ENCODE measurements at regions not wholly inside any gene's neighbourhood (a gene's known extent, or its start where the extent isn't known, plus 50 kb on each side); places are given as distances from the start of the nearest gene placed in this dataset.

GRCh38 chr15:62566248-62566647, 401.2 kb upstream of the C2CD4B start:
- no peak for DNase-seq
- Histone ChIP-seq H4K20me1 (ENCODE audit: control insufficient read depth, insufficient read depth, low read length, poor library complexity, severe bottlenecking) (no peaks in the 10 kb centered on the region), H3K79me2 (ENCODE audit: control insufficient read depth, insufficient read depth, low read length) (no peaks in the 10 kb centered on the region), H3K9ac (ENCODE audit: low read length) (no peak overlapping the region), H3K4me1 (ENCODE audit: control insufficient read depth in 2 of 2, insufficient read depth in 2 of 2, low read length in 2 of 2) (no peaks in the 10 kb centered on the region), H3K36me3 (replicated peaks in 1 of 2; ENCODE audit: control extremely low read depth in 1 of 2, control insufficient read depth in 1 of 2, extremely low read depth in 1 of 2, insufficient read depth in 2 of 2, low read length in 1 of 2) (no peaks in the 10 kb centered on the region), H3K9me3 (ENCODE audit: control extremely low read depth in 1 of 3, control insufficient read depth in 2 of 3, insufficient read depth in 1 of 3, low read length in 2 of 3) (peaks cover 0 to 4% (median 0%) of the 10 kb centered on the region in 3 donors), H2AFZ (ENCODE audit: insufficient read depth, low read depth, low read length, poor library complexity, severe bottlenecking) (no peak overlapping the region), H3K27ac (ENCODE audit: low read length in 2 of 2) (no peak overlapping the region), H3K4me2 (replicated peaks; ENCODE audit: low read depth, low read length, poor library complexity, severe bottlenecking) (no peak overlapping the region), H3K4me3 (ENCODE audit: control extremely low read depth in 1 of 5, extremely low read depth in 1 of 5, insufficient read depth in 1 of 5, low read depth in 2 of 5, low read length in 4 of 5) (no peak overlapping the region), H3K27me3 (replicated peaks in 1 of 4; ENCODE audit: control extremely low read depth in 1 of 4, control insufficient read depth in 3 of 4, insufficient read depth in 4 of 4, low read length in 3 of 4) (no peaks in the 10 kb centered on the region)
- TF ChIP-seq CTCF (IDR thresholded peaks at IDR 0.05): no peak
- TF ChIP-seq EZH2 (IDR thresholded peaks at IDR 0.05; ENCODE audit: borderline replicate concordance, insufficient read depth, low read depth, low read length, poor library complexity, severe bottlenecking): no peak
- Mint-ChIP-seq H3K27me3 (peaks cover 38% of the 10 kb centered on the region), H3K4me1 (no peaks in the 10 kb centered on the region), H3K4me3 (no peak overlapping the region), H3K9me3 (ENCODE audit: insufficient read depth) (no peaks in the 10 kb centered on the region), H3K27ac (no peak overlapping the region)
- WGBS (ENCODE audit: insufficient coverage): 87% methylated on average over 5 of the region's 5 CpGs
- intact Hi-C loops (cut with micrococcal nuclease): no loop called here
- ATAC-seq (ENCODE audit: low read depth): no peak
- POLR2A ChIA-PET: no interaction called here
- CTCF ChIA-PET: no interaction called here

- H3K27ac ChIP-seq (ENCODE audit: low read length in 2 of 2): no peak overlapping the region
- no peaks in the 10 kb centered on the region for H3K4me1 Mint-ChIP-seq
- CTCF ChIA-PET: no interaction called here
- no peaks in the 10 kb centered on the region for H3K79me2 ChIP-seq (ENCODE audit: control insufficient read depth, insufficient read depth, low read length)
- peaks cover 0 to 4% (median 0%) of the 10 kb centered on the region in 3 donors for H3K9me3 ChIP-seq (ENCODE audit: control extremely low read depth in 1 of 3, control insufficient read depth in 2 of 3, insufficient read depth in 1 of 3, low read length in 2 of 3)
- intact Hi-C loops (cut with micrococcal nuclease): no loop called here
- no peaks in the 10 kb centered on the region for H3K4me1 ChIP-seq (ENCODE audit: control insufficient read depth in 2 of 2, insufficient read depth in 2 of 2, low read length in 2 of 2)
- DNase-seq: no peak
- WGBS (ENCODE audit: insufficient coverage): 97% methylated on average over 7 of the region's 9 CpGs
- H3K27me3 ChIP-seq (replicated peaks in 1 of 4; ENCODE audit: control extremely low read depth in 1 of 4, control insufficient read depth in 3 of 4, insufficient read depth in 4 of 4, low read length in 3 of 4): no peaks in the 10 kb centered on the region
- H3K9ac ChIP-seq (ENCODE audit: low read length): no peak overlapping the region
- no peak overlapping the region for H3K27ac Mint-ChIP-seq
- no peak overlapping the region for H3K4me3 Mint-ChIP-seq
- TF ChIP-seq CTCF (IDR thresholded peaks at IDR 0.05) (no peak), EZH2 (IDR thresholded peaks at IDR 0.05; ENCODE audit: borderline replicate concordance, insufficient read depth, low read depth, low read length, poor library complexity, severe bottlenecking) (no peak)
- no peaks in the 10 kb centered on the region for H3K36me3 ChIP-seq (replicated peaks in 1 of 2; ENCODE audit: control extremely low read depth in 1 of 2, control insufficient read depth in 1 of 2, extremely low read depth in 1 of 2, insufficient read depth in 2 of 2, low read length in 1 of 2)
- no peak overlapping the region for H3K4me3 ChIP-seq (ENCODE audit: control extremely low read depth in 1 of 5, extremely low read depth in 1 of 5, insufficient read depth in 1 of 5, low read depth in 2 of 5, low read length in 4 of 5)
- no peak overlapping the region for H3K4me2 ChIP-seq (replicated peaks; ENCODE audit: low read depth, low read length, poor library complexity, severe bottlenecking)
- no peaks in the 10 kb centered on the region for H3K9me3 Mint-ChIP-seq (ENCODE audit: insufficient read depth)
- H3K27me3 Mint-ChIP-seq: peaks cover 31% of the 10 kb centered on the region
- H2AFZ ChIP-seq (ENCODE audit: insufficient read depth, low read depth, low read length, poor library complexity, severe bottlenecking): no peak overlapping the region
- no peaks in the 10 kb centered on the region for H4K20me1 ChIP-seq (ENCODE audit: control insufficient read depth, insufficient read depth, low read length, poor library complexity, severe bottlenecking)
- no peak for ATAC-seq (ENCODE audit: low read depth)
- POLR2A ChIA-PET: no interaction called here
These were observed 402.4 kb upstream of the C2CD4B start for GRCh38 chr15:62567501-62567900.

Data from B cell (primary cell).